B cell (primary cell): ENCODE measurements at regions not wholly inside any gene's neighbourhood (a gene's known extent, or its start where the extent isn't known, plus 50 kb on each side); places are given as distances from the start of the nearest gene placed in this dataset.

Experiments used
- EZH2 ChIP-seq: IDR thresholded peaks from 2 replicates; pipeline ENCODE4 v1.6.1; 2012; ENCODE audit warnings: borderline replicate concordance, low read depth, mild to moderate bottlenecking, moderate library complexity, low read length; ENCODE audit not compliant: insufficient read depth, poor library complexity, severe bottlenecking
- TF ChIP-seq, protein P1 (sequence below): fragments of 200-600 bp; IDR thresholded peaks from one replicate; pipeline ENCODE4 v1.8.0; 2022; ENCODE audit warnings: antibody characterized with exemption, mild to moderate bottlenecking

DNA sequence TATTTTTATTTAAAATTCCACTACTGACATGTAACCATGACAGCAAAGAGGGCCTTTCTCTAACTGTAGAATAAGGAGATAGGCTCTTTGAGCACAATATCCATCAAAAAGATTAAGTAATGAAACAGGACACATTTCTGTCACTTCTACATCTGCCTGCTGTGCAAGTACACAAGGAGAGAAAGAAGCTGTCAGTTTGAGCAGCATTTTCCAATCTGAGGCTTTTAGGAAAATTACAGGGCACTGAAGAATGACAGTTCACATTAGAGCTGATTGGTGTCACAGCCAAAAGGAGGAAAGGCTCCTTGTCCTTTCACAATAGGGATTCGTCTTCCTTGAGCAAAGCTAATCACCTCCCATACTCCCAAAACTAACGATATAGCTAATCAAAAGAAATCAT lies 158.8 kb upstream of the TAC1 start:
- TF ChIP-seq, protein P1, sequence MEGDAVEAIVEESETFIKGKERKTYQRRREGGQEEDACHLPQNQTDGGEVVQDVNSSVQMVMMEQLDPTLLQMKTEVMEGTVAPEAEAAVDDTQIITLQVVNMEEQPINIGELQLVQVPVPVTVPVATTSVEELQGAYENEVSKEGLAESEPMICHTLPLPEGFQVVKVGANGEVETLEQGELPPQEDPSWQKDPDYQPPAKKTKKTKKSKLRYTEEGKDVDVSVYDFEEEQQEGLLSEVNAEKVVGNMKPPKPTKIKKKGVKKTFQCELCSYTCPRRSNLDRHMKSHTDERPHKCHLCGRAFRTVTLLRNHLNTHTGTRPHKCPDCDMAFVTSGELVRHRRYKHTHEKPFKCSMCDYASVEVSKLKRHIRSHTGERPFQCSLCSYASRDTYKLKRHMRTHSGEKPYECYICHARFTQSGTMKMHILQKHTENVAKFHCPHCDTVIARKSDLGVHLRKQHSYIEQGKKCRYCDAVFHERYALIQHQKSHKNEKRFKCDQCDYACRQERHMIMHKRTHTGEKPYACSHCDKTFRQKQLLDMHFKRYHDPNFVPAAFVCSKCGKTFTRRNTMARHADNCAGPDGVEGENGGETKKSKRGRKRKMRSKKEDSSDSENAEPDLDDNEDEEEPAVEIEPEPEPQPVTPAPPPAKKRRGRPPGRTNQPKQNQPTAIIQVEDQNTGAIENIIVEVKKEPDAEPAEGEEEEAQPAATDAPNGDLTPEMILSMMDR: no peak
- TF ChIP-seq EZH2: no peak
